PC-9 (cell line): ENCODE measurements at regions not wholly inside any gene's neighbourhood (a gene's known extent, or its start where the extent isn't known, plus 50 kb on each side); places are given as distances from the start of the nearest gene placed in this dataset.
A peak's percentile ranks its signal among the peaks of the same experiment; 100 is the strongest.

Experiments
- BruUV-seq: library from RNA; stranded (reverse); fragments of 400-500 nt; replicated peaks from 2 replicates; lab custom pipeline; 2021; lab: Mats Ljungman, UMichigan
- CTCF ChIA-PET: fragments of 300-600 bp; sonication (Branson Sonifier 250); formaldehyde crosslinking; loops from one replicate; lab custom pipeline; 2022; ENCODE audit warnings: antibody characterized with exemption; lab: Charles Lee
- POLR2A ChIA-PET: fragments of 300-600 bp; sonication (Branson Sonifier 250); formaldehyde crosslinking; loops from one replicate; lab custom pipeline; 2022; ENCODE audit warnings: antibody characterized with exemption; ENCODE audit not compliant: unreplicated experiment; lab: Charles Lee
- DNase-seq, 2 experiments: peaks; one replicate each; pipeline versions ENCODE4 v3.0.0 to v3.0.0-alpha.2; 2015 to 2022; ENCODE audit warnings: mixed read lengths in 1 of 2
- H2AFZ ChIP-seq: fragments of 200-600 bp; sonication (generic); 2 replicates; pipeline ENCODE4 v1.8.1; 2017; ENCODE audit warnings: antibody characterized with exemption
- H3F3A ChIP-seq: fragments of 200-600 bp; sonication (generic); 2 replicates; pipeline ENCODE4 v1.8.1; 2017; ENCODE audit warnings: antibody characterized with exemption, mild to moderate bottlenecking, low read depth; ENCODE audit not compliant: insufficient read depth
- H3K27ac ChIP-seq: fragments of 200-600 bp; sonication (generic); 2 replicates; pipeline ENCODE4 v1.6.1; 2016; ENCODE audit warnings: mixed run types
- H3K27me3 ChIP-seq: fragments of 200-600 bp; sonication (generic); 2 replicates; pipeline ENCODE4 v1.6.1; 2016; ENCODE audit warnings: low read depth, mixed run types; ENCODE audit not compliant: insufficient read depth
- H3K36me3 ChIP-seq: fragments of 200-600 bp; sonication (generic); 2 replicates; pipeline ENCODE4 v1.6.1; 2016; ENCODE audit warnings: low read depth, mixed run types
- H3K4me1 ChIP-seq: fragments of 200-600 bp; sonication (generic); replicated peaks from 2 replicates; pipeline ENCODE4 v1.6.1; 2016; ENCODE audit warnings: mixed run types; ENCODE audit not compliant: insufficient read depth
- H3K4me2 ChIP-seq: fragments of 200-600 bp; sonication (generic); 2 replicates; pipeline ENCODE4 v1.6.1; 2017; ENCODE audit warnings: mixed run types
- H3K4me3 ChIP-seq: fragments of 200-600 bp; sonication (generic); 2 replicates; pipeline ENCODE4 v1.6.1; 2016; ENCODE audit warnings: mixed run types
- H3K79me2 ChIP-seq: fragments of 200-600 bp; sonication (generic); 2 replicates; pipeline ENCODE4 v1.6.1; 2017; ENCODE audit warnings: low read depth, mixed run types
- H3K9me2 ChIP-seq: fragments of 200-600 bp; sonication (generic); 2 replicates; pipeline ENCODE4 v1.8.1; 2017; ENCODE audit warnings: mild to moderate bottlenecking; ENCODE audit not compliant: insufficient read depth
- H3K9me3 ChIP-seq: fragments of 200-600 bp; sonication (generic); 2 replicates; pipeline ENCODE4 v1.8.1; 2016; ENCODE audit warnings: low read depth; ENCODE audit not compliant: insufficient read depth
- H4K20me1 ChIP-seq: fragments of 200-600 bp; sonication (generic); 2 replicates; pipeline ENCODE4 v1.8.1; 2017; ENCODE audit not compliant: insufficient read depth
- CTCF ChIP-seq: fragments of 200-600 bp; sonication (generic); conservative IDR thresholded peaks from 2 replicates; pipeline ENCODE4 v1.6.1; 2017; ENCODE audit warnings: mixed run types, antibody characterized with exemption, mild to moderate bottlenecking, moderate library complexity
- EZH2 ChIP-seq: fragments of 200-600 bp; sonication (generic); IDR thresholded peaks from 2 replicates; pipeline ENCODE4 v1.8.0; 2017; ENCODE audit warnings: antibody characterized with exemption, low read depth
- intact Hi-C: fragments of 100-400 bp; cut with micrococcal nuclease; formaldehyde crosslinking; loops from one replicate; pipeline ENCODE4 v1.10.0; 2022; ENCODE audit not compliant: unreplicated experiment

- H3F3A ChIP-seq: no peaks in the 10 kb centered on the region
- H3K9me2 ChIP-seq: 0 out of 2 replicates have a peak, but pooled peaks cover 4% of the 10 kb centered on the region
- no peaks in the 10 kb centered on the region for H3K79me2 ChIP-seq
- TF ChIP-seq CTCF (no peak), EZH2 (no peak)
- intact Hi-C loops: no loop called here
- H3K27ac ChIP-seq: no peak overlapping the region
- H4K20me1 ChIP-seq: no peaks in the 10 kb centered on the region
- no peaks in the 10 kb centered on the region for H3K27me3 ChIP-seq
- no peak for DNase-seq
- ChIA-PET CTCF (no interaction called here), POLR2A (interaction anchor here (0.7 kb wide), 1 partner anchor 29 kb away, joined by 6 read pairs; no protein-coding TSS in a partner anchor)
- H3K9me3 ChIP-seq: no peaks in the 10 kb centered on the region
- peaks cover 11% of the 10 kb centered on the region for H3K4me1 ChIP-seq
- no TSS peak for BruUV-seq
- no peak overlapping the region for H2AFZ ChIP-seq
- H3K4me3 ChIP-seq: no peak overlapping the region
- no peaks in the 10 kb centered on the region for H3K36me3 ChIP-seq
- no peak overlapping the region for H3K4me2 ChIP-seq
Observed at GRCh38 chr12:30092983-30093617, 309.4 kb upstream of the TMTC1 start.

- TF ChIP-seq EZH2 (no peak), CTCF (no peak)
- Histone ChIP-seq H4K20me1 (no peaks in the 10 kb centered on the region), H3K79me2 (no peaks in the 10 kb centered on the region), H2AFZ (no peak overlapping the region), H3K9me3 (no peaks in the 10 kb centered on the region), H3K27ac (no peak overlapping the region), H3K4me2 (no peak overlapping the region), H3K4me3 (no peak overlapping the region), H3K9me2 (0 out of 2 replicates have a peak, but pooled peaks cover 4% of the 10 kb centered on the region), H3F3A (no peaks in the 10 kb centered on the region), H3K36me3 (no peaks in the 10 kb centered on the region), H3K27me3 (no peaks in the 10 kb centered on the region), H3K4me1 (peaks cover 11% of the 10 kb centered on the region)
- CTCF ChIA-PET: no interaction called here
- intact Hi-C loops: no loop called here
- no TSS peak for BruUV-seq
- POLR2A ChIA-PET: no interaction called here
- no peak for DNase-seq
Observed at GRCh38 chr12:30090258-30090657, 306.5 kb upstream of the TMTC1 start.

- Histone ChIP-seq H4K20me1 (no peaks in the 10 kb centered on the region), H3K4me3 (no peak overlapping the region), H3F3A (no peaks in the 10 kb centered on the region), H3K27ac (peak overlapping the region; percentile 21), H3K79me2 (no peaks in the 10 kb centered on the region), H3K36me3 (no peaks in the 10 kb centered on the region), H2AFZ (no peak overlapping the region), H3K4me1 (peaks cover 11% of the 10 kb centered on the region), H3K9me2 (0 out of 2 replicates have a peak, but pooled peaks cover 4% of the 10 kb centered on the region), H3K4me2 (no peak overlapping the region), H3K9me3 (no peaks in the 10 kb centered on the region), H3K27me3 (no peaks in the 10 kb centered on the region)
- intact Hi-C loops: no loop called here
- TF ChIP-seq EZH2 (no peak), CTCF (no peak)
- CTCF ChIA-PET: no interaction called here
- DNase-seq: no peak
- no TSS peak for BruUV-seq
- POLR2A ChIA-PET: no interaction called here
Observed at GRCh38 chr12:30088259-30088995, 304.7 kb upstream of the TMTC1 start.
